Panc1 (cell line): ENCODE measurements at regions not wholly inside any gene's neighbourhood (a gene's known extent, or its start where the extent isn't known, plus 50 kb on each side); places are given as distances from the start of the nearest gene placed in this dataset.

Experiments used
- ATAC-seq: fragments of 200-7000 bp; cut with Tn5 transposase; 2 replicates; pipeline ENCODE4 v1.9.1; 2020; ENCODE audit warnings: mild to moderate bottlenecking, moderate library complexity
- BruUV-seq: library from RNA; stranded (reverse); fragments of 400-500 nt; replicated peaks from 2 replicates; lab custom pipeline; 2021; lab: Mats Ljungman, UMichigan
- CTCF ChIA-PET: fragments of 300-600 bp; sonication (Branson Sonifier 250); formaldehyde crosslinking; loops from one replicate; lab custom pipeline; 2022; ENCODE audit warnings: antibody characterized with exemption; lab: Charles Lee
- POLR2A ChIA-PET: fragments of 300-600 bp; sonication (Branson Sonifier 250); formaldehyde crosslinking; loops from one replicate; lab custom pipeline; 2022; ENCODE audit warnings: antibody characterized with exemption; lab: Charles Lee
- DNase-seq: peaks from one replicate; pipeline ENCODE4 v3.0.0-alpha.2; 2010; ENCODE audit warnings: low read depth, low spot score
- H3K27ac ChIP-seq: 2 replicates; pipeline ENCODE4 v1.5.1; 2011; ENCODE audit warnings: mild to moderate bottlenecking, low read length, inconsistent platforms
- H3K27me3 ChIP-seq: fragments of 200-500 bp; sonication (Bioruptor generic); 2 replicates; pipeline ENCODE4 v1.6.0; 2014; ENCODE audit warnings: low read length, inconsistent platforms; ENCODE audit not compliant: control insufficient read depth, insufficient read depth
- H3K36me3 ChIP-seq: fragments of 200-500 bp; sonication (Bioruptor generic); 2 replicates; pipeline ENCODE4 v1.5.1; 2014; ENCODE audit warnings: inconsistent platforms, mild to moderate bottlenecking, low read length, moderate library complexity; ENCODE audit not compliant: control insufficient read depth, insufficient read depth
- H3K4me1 ChIP-seq: 2 replicates; pipeline ENCODE4 v1.5.1; 2011; ENCODE audit warnings: inconsistent platforms, mild to moderate bottlenecking, low read length, moderate library complexity; ENCODE audit not compliant: control insufficient read depth, insufficient read depth
- H3K4me3 ChIP-seq, 2 experiments: 2 replicates each; pipeline ENCODE4 v1.5.1; 2011 to 2012; ENCODE audit warnings: low read depth in 2 of 2, low read length in 2 of 2, mild to moderate bottlenecking in 2 of 2, inconsistent platforms in 1 of 2, moderate library complexity in 1 of 2
- H3K9me3 ChIP-seq: fragments of 200-500 bp; sonication (Bioruptor generic); 2 replicates; pipeline ENCODE4 v1.5.1; 2014; ENCODE audit warnings: low read depth, mild to moderate bottlenecking, inconsistent platforms, low read length, moderate library complexity; ENCODE audit not compliant: control insufficient read depth, insufficient read depth
- POLR2AphosphoS5 ChIP-seq: IDR thresholded peaks from 2 replicates; pipeline ENCODE4 v1.6.1; 2012; ENCODE audit warnings: mild to moderate bottlenecking, low read depth, low read length, moderate library complexity
- SIN3A ChIP-seq: IDR thresholded peaks from 2 replicates; pipeline ENCODE4 v1.6.1; 2012; ENCODE audit warnings: low read depth, mild to moderate bottlenecking, low read length, moderate library complexity, borderline replicate concordance; ENCODE audit not compliant: insufficient read depth
- TCF7L2 ChIP-seq: IDR thresholded peaks from 2 replicates; pipeline ENCODE4 v1.6.1; 2011; ENCODE audit warnings: mild to moderate bottlenecking, low read depth, low read length, inconsistent platforms
- in situ Hi-C: cut with HindIII; loops from 2 replicates; pipeline ENCODE4 v1.10.0; 2016; ENCODE audit warnings: low sequenced_read_pairs, low pct_unique_long_range_greater_than_20kb
- intact Hi-C: fragments of 100-400 bp; cut with micrococcal nuclease; formaldehyde crosslinking; loops from one replicate; pipeline ENCODE4 v1.10.0; 2022; ENCODE audit not compliant: unreplicated experiment
- TF ChIP-seq, protein P1 (sequence below): fragments of 450-650 bp; IDR thresholded peaks from 2 replicates; pipeline ENCODE4 v1.5.1; 2017; ENCODE audit warnings: mild to moderate bottlenecking
- TF ChIP-seq, protein P2 (sequence below), 2 experiments: IDR thresholded peaks; 2 replicates each; pipeline ENCODE4 v1.6.1; 2011 to 2012; ENCODE audit warnings: low read depth in 2 of 2, control low read depth in 1 of 2, low read length in 1 of 2, mild to moderate bottlenecking in 1 of 2, moderate library complexity in 1 of 2; ENCODE audit not compliant: insufficient read depth in 1 of 2

DNA sequence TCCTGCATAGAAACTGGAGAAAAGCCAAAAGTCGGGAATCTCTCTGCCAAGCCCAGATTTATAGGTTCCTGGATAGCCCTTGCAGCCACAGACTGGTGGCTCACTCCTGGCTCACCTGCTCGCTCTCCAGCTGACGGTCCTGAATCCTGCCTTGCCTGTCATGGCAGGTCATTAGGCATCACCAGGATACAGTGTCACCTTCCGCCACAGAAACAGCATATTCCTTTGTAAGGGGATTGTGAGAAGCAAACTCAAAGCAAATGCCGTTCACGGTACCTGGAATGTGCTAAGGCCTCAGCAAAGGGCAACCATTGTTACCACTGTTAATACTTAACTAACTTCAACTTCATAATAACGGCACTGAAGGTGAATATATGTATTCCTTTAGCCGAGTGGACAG, 57.1 kb upstream of the GPR45 start:
- in situ Hi-C loops = no loop called here

DNA sequence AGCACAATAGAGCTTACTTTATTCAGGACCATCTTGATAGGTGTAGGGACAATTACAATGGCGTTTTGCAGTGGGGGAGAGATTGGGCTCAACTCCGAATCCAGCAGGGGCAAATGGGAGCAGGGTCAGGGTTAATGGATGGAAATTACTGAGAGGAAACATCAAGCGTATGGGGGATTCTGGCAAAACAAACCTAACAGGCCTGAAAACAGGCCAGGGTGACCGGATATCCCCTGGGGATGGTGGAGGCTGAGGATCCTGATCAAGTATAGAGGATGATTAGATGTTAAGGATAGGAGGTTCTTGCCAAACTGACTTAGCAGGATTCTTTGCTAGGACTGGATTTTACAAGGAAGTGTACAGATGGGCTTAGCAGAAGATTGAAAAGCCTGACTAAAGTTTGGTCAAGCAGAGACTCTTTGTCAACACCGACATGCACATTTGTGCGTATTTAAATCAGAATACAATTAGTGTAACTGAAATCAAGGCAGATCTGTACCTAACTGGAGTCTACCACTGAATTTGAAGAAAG, 54.5 kb upstream of the GPR45 start:
- no peak for ATAC-seq
- TF ChIP-seq TCF7L2 (no peak), POLR2AphosphoS5 (no peak), SIN3A (no peak)
- TF ChIP-seq, protein P1, sequence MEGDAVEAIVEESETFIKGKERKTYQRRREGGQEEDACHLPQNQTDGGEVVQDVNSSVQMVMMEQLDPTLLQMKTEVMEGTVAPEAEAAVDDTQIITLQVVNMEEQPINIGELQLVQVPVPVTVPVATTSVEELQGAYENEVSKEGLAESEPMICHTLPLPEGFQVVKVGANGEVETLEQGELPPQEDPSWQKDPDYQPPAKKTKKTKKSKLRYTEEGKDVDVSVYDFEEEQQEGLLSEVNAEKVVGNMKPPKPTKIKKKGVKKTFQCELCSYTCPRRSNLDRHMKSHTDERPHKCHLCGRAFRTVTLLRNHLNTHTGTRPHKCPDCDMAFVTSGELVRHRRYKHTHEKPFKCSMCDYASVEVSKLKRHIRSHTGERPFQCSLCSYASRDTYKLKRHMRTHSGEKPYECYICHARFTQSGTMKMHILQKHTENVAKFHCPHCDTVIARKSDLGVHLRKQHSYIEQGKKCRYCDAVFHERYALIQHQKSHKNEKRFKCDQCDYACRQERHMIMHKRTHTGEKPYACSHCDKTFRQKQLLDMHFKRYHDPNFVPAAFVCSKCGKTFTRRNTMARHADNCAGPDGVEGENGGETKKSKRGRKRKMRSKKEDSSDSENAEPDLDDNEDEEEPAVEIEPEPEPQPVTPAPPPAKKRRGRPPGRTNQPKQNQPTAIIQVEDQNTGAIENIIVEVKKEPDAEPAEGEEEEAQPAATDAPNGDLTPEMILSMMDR = no peak
- TF ChIP-seq, protein P2, sequence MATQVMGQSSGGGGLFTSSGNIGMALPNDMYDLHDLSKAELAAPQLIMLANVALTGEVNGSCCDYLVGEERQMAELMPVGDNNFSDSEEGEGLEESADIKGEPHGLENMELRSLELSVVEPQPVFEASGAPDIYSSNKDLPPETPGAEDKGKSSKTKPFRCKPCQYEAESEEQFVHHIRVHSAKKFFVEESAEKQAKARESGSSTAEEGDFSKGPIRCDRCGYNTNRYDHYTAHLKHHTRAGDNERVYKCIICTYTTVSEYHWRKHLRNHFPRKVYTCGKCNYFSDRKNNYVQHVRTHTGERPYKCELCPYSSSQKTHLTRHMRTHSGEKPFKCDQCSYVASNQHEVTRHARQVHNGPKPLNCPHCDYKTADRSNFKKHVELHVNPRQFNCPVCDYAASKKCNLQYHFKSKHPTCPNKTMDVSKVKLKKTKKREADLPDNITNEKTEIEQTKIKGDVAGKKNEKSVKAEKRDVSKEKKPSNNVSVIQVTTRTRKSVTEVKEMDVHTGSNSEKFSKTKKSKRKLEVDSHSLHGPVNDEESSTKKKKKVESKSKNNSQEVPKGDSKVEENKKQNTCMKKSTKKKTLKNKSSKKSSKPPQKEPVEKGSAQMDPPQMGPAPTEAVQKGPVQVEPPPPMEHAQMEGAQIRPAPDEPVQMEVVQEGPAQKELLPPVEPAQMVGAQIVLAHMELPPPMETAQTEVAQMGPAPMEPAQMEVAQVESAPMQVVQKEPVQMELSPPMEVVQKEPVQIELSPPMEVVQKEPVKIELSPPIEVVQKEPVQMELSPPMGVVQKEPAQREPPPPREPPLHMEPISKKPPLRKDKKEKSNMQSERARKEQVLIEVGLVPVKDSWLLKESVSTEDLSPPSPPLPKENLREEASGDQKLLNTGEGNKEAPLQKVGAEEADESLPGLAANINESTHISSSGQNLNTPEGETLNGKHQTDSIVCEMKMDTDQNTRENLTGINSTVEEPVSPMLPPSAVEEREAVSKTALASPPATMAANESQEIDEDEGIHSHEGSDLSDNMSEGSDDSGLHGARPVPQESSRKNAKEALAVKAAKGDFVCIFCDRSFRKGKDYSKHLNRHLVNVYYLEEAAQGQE (IDR thresholded peaks at IDR 0.05; ENCODE audit: insufficient read depth in 1 of 2, low read depth in 2 of 2, low read length in 1 of 2) = no peak

More for the DNA sequence above, 57.1 kb upstream of the GPR45 start:
- no peak overlapping the region for H3K4me3 ChIP-seq
- no peaks in the 10 kb centered on the region for H3K9me3 ChIP-seq
- intact Hi-C loops = no loop called here
- no TSS peak for BruUV-seq
- POLR2A ChIA-PET = no interaction called here
- no peaks in the 10 kb centered on the region; the same call in 1 of the 2 replicates for H3K4me1 ChIP-seq
- no peak for ATAC-seq
- no peak overlapping the region for H3K27ac ChIP-seq
- H3K27me3 ChIP-seq = peaks cover 2% of the 10 kb centered on the region; the same call in 1 of the 2 replicates
- no peaks in the 10 kb centered on the region for H3K36me3 ChIP-seq
- no peak for DNase-seq
- CTCF ChIA-PET = no interaction called here
- no peak for TF ChIP-seq SIN3A
- TF ChIP-seq, protein P1 = no peak
- TF ChIP-seq TCF7L2 = no peak
- TF ChIP-seq, protein P2 (IDR thresholded peaks at IDR 0.05; ENCODE audit: insufficient read depth in 1 of 2, low read depth in 2 of 2, low read length in 1 of 2) = no peak
- no peak for TF ChIP-seq POLR2AphosphoS5

More for the DNA sequence above, 54.5 kb upstream of the GPR45 start:
- Histone ChIP-seq H3K4me3 (no peak overlapping the region), H3K27me3 (peaks cover 2% of the 10 kb centered on the region; the same call in 1 of the 2 replicates), H3K4me1 (no peaks in the 10 kb centered on the region), H3K36me3 (no peaks in the 10 kb centered on the region), H3K27ac (no peak overlapping the region), H3K9me3 (no peaks in the 10 kb centered on the region)
- DNase-seq = no peak
- CTCF ChIA-PET = no interaction called here
- intact Hi-C loops (no loop called here), in situ Hi-C loops (no loop called here)
- POLR2A ChIA-PET = no interaction called here
- no TSS peak for BruUV-seq
